ENCODE measurements at regions not wholly inside any gene's neighbourhood (a gene's known extent, or its start where the extent isn't known, plus 50 kb on each side); places are given as distances from the start of the nearest gene placed in this dataset.

DNA sequence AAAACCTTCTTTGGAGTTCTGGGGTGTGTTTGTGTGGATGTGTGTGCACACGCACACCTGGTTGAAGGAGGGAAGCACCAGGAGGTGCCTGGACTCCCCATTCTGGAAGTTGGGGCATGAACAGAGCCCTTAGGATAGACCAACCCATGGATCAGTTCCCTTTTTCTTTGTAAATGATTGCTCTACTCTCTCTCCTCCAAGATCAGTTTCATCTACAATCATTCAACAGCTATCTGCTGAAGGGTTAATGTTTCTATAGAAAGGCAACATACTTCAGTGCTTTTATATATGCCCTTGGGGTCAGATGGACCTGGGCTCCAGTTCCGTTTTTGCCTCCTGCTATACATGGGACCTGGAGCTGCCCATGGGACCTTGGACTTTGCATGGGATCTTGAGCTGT, 352.1 kb upstream of the CFAP20DC start:
- TF ChIP-seq POLR2A (IDR thresholded peaks at IDR 0.05) (no peak), EP300 (IDR thresholded peaks at IDR 0.05) (no peak)
- TF ChIP-seq, protein P1, sequence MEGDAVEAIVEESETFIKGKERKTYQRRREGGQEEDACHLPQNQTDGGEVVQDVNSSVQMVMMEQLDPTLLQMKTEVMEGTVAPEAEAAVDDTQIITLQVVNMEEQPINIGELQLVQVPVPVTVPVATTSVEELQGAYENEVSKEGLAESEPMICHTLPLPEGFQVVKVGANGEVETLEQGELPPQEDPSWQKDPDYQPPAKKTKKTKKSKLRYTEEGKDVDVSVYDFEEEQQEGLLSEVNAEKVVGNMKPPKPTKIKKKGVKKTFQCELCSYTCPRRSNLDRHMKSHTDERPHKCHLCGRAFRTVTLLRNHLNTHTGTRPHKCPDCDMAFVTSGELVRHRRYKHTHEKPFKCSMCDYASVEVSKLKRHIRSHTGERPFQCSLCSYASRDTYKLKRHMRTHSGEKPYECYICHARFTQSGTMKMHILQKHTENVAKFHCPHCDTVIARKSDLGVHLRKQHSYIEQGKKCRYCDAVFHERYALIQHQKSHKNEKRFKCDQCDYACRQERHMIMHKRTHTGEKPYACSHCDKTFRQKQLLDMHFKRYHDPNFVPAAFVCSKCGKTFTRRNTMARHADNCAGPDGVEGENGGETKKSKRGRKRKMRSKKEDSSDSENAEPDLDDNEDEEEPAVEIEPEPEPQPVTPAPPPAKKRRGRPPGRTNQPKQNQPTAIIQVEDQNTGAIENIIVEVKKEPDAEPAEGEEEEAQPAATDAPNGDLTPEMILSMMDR (IDR thresholded peaks at IDR 0.05) = no peak
